ENCODE measurements at regions not wholly inside any gene's neighbourhood (a gene's known extent, or its start where the extent isn't known, plus 50 kb on each side); places are given as distances from the start of the nearest gene placed in this dataset.

DNA sequence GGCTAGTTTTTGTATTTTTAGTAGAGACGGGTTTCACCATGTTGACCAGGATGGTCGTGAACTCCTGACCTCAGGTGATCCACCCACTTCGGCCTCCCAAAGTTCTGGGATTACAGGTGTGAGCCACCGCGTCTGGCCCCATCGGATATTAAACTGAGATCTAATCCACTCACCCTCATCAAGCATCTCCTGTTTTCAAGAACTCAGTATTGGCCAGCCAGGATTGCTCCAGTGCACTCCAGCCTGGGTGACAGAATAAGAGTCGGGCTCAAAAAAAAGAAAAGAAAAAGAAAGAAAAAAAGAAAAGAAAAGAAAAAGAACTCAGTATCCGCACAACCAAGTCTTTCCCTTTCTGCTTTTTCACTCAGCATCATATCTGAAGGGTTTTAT, 167.6 kb downstream of the OR13H1 start:
- TF ChIP-seq, protein P1, sequence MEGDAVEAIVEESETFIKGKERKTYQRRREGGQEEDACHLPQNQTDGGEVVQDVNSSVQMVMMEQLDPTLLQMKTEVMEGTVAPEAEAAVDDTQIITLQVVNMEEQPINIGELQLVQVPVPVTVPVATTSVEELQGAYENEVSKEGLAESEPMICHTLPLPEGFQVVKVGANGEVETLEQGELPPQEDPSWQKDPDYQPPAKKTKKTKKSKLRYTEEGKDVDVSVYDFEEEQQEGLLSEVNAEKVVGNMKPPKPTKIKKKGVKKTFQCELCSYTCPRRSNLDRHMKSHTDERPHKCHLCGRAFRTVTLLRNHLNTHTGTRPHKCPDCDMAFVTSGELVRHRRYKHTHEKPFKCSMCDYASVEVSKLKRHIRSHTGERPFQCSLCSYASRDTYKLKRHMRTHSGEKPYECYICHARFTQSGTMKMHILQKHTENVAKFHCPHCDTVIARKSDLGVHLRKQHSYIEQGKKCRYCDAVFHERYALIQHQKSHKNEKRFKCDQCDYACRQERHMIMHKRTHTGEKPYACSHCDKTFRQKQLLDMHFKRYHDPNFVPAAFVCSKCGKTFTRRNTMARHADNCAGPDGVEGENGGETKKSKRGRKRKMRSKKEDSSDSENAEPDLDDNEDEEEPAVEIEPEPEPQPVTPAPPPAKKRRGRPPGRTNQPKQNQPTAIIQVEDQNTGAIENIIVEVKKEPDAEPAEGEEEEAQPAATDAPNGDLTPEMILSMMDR (conservative IDR thresholded peaks at IDR 0.05; ENCODE audit: low read length): no peak
- TF ChIP-seq EZH2phosphoT487 (IDR thresholded peaks at IDR 0.05; ENCODE audit: borderline replicate concordance): no peak

All from Loucy (cell line).